ENCODE measurements at regions not wholly inside any gene's neighbourhood (a gene's known extent, or its start where the extent isn't known, plus 50 kb on each side); places are given as distances from the start of the nearest gene placed in this dataset.

DNA sequence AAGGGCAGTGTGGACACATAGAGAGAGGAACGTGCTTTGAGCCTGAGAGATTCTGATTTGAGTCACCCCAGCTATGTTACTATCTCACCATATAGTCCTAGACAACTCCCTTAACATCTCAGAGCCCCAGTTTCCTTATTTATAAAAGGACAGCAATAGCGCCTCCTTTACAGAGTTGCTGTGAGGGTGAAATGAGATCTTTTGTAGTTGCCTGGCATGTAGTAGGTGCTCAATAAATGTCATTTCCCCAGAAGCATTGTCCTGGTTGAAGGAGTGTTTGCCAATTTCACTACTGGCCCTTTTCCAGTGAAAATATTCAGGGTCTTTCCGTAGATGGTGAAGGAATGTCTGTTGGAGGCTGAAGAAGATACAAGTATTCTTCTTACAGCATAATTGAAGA is 51.3 kb upstream of the FAM180A start:
- no peak for DNase-seq
- H3K9me3 ChIP-seq: no peaks in the 10 kb centered on the region
- H3K4me1 ChIP-seq: peaks cover 0 to 43% (median 0%) of the 10 kb centered on the region in 3 donors
- no peak overlapping the region for H3K4me3 ChIP-seq
- H3K27me3 ChIP-seq: peaks cover 0 to 5% (median 0%) of the 10 kb centered on the region in 4 donors
- intact Hi-C loops (cut with DNase I): loop anchor here (5.0 to 10.0 kb wide), 2 partner anchors 125 to 207 kb away; no protein-coding TSS in a partner anchor
- 61 to 65% methylated on average over 3 of the region's 3 CpGs for WGBS, 2 donors
- no peak for TF ChIP-seq POLR2A (IDR thresholded peaks at IDR 0.05)
- TF ChIP-seq, protein P1, sequence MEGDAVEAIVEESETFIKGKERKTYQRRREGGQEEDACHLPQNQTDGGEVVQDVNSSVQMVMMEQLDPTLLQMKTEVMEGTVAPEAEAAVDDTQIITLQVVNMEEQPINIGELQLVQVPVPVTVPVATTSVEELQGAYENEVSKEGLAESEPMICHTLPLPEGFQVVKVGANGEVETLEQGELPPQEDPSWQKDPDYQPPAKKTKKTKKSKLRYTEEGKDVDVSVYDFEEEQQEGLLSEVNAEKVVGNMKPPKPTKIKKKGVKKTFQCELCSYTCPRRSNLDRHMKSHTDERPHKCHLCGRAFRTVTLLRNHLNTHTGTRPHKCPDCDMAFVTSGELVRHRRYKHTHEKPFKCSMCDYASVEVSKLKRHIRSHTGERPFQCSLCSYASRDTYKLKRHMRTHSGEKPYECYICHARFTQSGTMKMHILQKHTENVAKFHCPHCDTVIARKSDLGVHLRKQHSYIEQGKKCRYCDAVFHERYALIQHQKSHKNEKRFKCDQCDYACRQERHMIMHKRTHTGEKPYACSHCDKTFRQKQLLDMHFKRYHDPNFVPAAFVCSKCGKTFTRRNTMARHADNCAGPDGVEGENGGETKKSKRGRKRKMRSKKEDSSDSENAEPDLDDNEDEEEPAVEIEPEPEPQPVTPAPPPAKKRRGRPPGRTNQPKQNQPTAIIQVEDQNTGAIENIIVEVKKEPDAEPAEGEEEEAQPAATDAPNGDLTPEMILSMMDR (IDR thresholded peaks at IDR 0.05): peak in 1 of 6 experiments; percentile 19
- no peaks in the 10 kb centered on the region for H3K36me3 ChIP-seq
- no peak overlapping the region for H3K27ac ChIP-seq

Data from esophagus squamous epithelium (tissue), 5 donors.